ENCODE measurements at regions not wholly inside any gene's neighbourhood (a gene's known extent, or its start where the extent isn't known, plus 50 kb on each side); places are given as distances from the start of the nearest gene placed in this dataset.

DNA sequence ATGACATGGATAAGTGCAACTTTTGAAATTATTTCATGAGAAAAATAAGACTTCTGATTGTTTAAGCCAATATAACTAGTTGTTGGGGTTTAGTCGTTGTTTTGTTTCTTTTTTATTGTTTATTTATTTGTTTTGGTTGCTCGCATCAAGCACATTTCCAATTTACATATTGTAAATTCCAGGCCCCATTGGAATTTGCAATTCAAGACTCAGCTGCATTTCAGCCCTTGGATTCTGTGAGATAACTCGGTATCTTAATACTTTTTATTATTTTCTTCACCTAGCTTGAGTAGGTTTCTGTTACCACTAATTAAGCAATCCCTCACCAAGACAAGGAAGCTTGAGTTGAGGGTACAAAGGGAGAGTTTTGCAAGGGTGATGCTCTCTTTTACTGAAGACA lies 318.3 kb upstream of the GATB start:
- TF ChIP-seq, protein P1, sequence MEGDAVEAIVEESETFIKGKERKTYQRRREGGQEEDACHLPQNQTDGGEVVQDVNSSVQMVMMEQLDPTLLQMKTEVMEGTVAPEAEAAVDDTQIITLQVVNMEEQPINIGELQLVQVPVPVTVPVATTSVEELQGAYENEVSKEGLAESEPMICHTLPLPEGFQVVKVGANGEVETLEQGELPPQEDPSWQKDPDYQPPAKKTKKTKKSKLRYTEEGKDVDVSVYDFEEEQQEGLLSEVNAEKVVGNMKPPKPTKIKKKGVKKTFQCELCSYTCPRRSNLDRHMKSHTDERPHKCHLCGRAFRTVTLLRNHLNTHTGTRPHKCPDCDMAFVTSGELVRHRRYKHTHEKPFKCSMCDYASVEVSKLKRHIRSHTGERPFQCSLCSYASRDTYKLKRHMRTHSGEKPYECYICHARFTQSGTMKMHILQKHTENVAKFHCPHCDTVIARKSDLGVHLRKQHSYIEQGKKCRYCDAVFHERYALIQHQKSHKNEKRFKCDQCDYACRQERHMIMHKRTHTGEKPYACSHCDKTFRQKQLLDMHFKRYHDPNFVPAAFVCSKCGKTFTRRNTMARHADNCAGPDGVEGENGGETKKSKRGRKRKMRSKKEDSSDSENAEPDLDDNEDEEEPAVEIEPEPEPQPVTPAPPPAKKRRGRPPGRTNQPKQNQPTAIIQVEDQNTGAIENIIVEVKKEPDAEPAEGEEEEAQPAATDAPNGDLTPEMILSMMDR (IDR thresholded peaks at IDR 0.05; ENCODE audit: low read length): no peak
- TF ChIP-seq EZH2 (optimal IDR thresholded peaks at IDR 0.05; ENCODE audit: low read depth, low read length) (no peak), EZH2phosphoT487 (IDR thresholded peaks at IDR 0.05; ENCODE audit: low read length) (no peak)
